ENCODE measurements at regions not wholly inside any gene's neighbourhood (a gene's known extent, or its start where the extent isn't known, plus 50 kb on each side); places are given as distances from the start of the nearest gene placed in this dataset.

DNA sequence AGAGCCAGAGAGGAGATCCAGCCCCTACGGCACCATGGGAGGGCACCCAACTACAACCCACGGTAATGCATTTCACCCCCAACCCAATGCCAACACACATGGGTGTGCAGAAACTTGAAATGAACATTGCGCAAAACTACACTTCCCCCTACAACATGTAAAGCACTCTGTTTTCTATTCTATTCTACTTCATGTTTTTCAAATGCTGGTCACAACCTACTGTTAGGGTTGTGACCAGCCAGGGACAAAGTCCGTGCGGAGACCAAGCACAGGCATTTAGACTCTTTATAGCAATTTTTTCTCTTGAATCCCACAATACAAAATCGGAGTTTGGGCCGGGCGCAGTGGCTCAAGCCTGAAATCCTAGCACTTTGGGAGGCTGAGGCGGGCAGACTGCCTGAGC, 90.6 kb downstream of the MRPL14 start:
- Histone ChIP-seq H3K27ac (ENCODE audit: insufficient read depth, low read length, poor library complexity, severe bottlenecking) (no peak overlapping the region), H3K4me1 (ENCODE audit: control insufficient read depth, insufficient read depth, low read length, poor library complexity, severe bottlenecking) (no peaks in the 10 kb centered on the region), H3K36me3 (ENCODE audit: control insufficient read depth, insufficient read depth, low read length) (no peaks in the 10 kb centered on the region), H3K9me3 (ENCODE audit: control insufficient read depth, low read length) (no peaks in the 10 kb centered on the region), H3K4me3 (ENCODE audit: insufficient read depth, low read depth, low read length, poor library complexity, severe bottlenecking) (no peak overlapping the region), H3K27me3 (replicated peaks; ENCODE audit: control insufficient read depth, insufficient read depth, low read length, poor library complexity, severe bottlenecking) (no peaks in the 10 kb centered on the region)
- no peak for DNase-seq

DNA sequence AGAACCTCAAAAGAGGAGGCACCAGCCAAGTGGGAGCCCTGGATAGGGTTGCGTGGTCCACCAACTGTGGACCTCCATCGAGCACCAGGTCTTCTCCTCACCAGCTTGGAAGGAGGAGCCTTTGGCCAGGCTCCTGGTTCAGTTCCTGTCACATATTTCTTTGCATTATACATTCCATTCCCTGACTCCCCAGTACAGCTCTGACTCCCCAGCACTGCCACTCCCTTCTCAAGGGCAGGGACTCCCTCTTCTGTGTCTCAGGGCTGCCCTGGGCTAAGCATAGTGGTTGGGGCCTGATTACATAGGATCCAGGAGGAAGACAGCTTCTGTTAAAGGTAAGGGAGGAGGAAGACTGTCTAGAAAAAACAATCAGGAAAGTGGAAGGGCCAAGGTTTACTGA, 91.1 kb downstream of the MRPL14 start:
- Histone ChIP-seq H3K4me3 (ENCODE audit: insufficient read depth, low read depth, low read length, poor library complexity, severe bottlenecking) (no peak overlapping the region), H3K4me1 (ENCODE audit: control insufficient read depth, insufficient read depth, low read length, poor library complexity, severe bottlenecking) (no peaks in the 10 kb centered on the region), H3K36me3 (ENCODE audit: control insufficient read depth, insufficient read depth, low read length) (no peaks in the 10 kb centered on the region), H3K9me3 (ENCODE audit: control insufficient read depth, low read length) (no peaks in the 10 kb centered on the region), H3K27ac (ENCODE audit: insufficient read depth, low read length, poor library complexity, severe bottlenecking) (no peak overlapping the region), H3K27me3 (replicated peaks; ENCODE audit: control insufficient read depth, insufficient read depth, low read length, poor library complexity, severe bottlenecking) (no peaks in the 10 kb centered on the region)
- DNase-seq = no peak

- no peaks in the 10 kb centered on the region for H3K4me1 ChIP-seq (ENCODE audit: control insufficient read depth, insufficient read depth, low read length, poor library complexity, severe bottlenecking)
- no peaks in the 10 kb centered on the region for H3K9me3 ChIP-seq (ENCODE audit: control insufficient read depth, low read length)
- no peak overlapping the region for H3K27ac ChIP-seq (ENCODE audit: insufficient read depth, low read length, poor library complexity, severe bottlenecking)
- DNase-seq = no peak
- no peaks in the 10 kb centered on the region for H3K27me3 ChIP-seq (replicated peaks; ENCODE audit: control insufficient read depth, insufficient read depth, low read length, poor library complexity, severe bottlenecking)
- H3K4me3 ChIP-seq (ENCODE audit: insufficient read depth, low read depth, low read length, poor library complexity, severe bottlenecking) = no peak overlapping the region
- H3K36me3 ChIP-seq (ENCODE audit: control insufficient read depth, insufficient read depth, low read length) = no peaks in the 10 kb centered on the region
Measured at GRCh38 chr6:44035621-44036020, 91.6 kb downstream of the MRPL14 start.

- Histone ChIP-seq H3K36me3 (ENCODE audit: control insufficient read depth, insufficient read depth, low read length) (no peaks in the 10 kb centered on the region), H3K4me3 (ENCODE audit: insufficient read depth, low read depth, low read length, poor library complexity, severe bottlenecking) (no peak overlapping the region), H3K27me3 (replicated peaks; ENCODE audit: control insufficient read depth, insufficient read depth, low read length, poor library complexity, severe bottlenecking) (no peaks in the 10 kb centered on the region), H3K4me1 (ENCODE audit: control insufficient read depth, insufficient read depth, low read length, poor library complexity, severe bottlenecking) (no peaks in the 10 kb centered on the region), H3K9me3 (ENCODE audit: control insufficient read depth, low read length) (no peaks in the 10 kb centered on the region), H3K27ac (ENCODE audit: insufficient read depth, low read length, poor library complexity, severe bottlenecking) (no peak overlapping the region)
- no peak for DNase-seq
Measured at GRCh38 chr6:44034931-44035345, 92.3 kb downstream of the MRPL14 start.

GRCh38 chr6:44034391-44034861, 92.8 kb downstream of the MRPL14 start:
- H3K36me3 ChIP-seq (ENCODE audit: control insufficient read depth, insufficient read depth, low read length) = no peaks in the 10 kb centered on the region
- DNase-seq = no peak
- no peaks in the 10 kb centered on the region for H3K9me3 ChIP-seq (ENCODE audit: control insufficient read depth, low read length)
- H3K4me1 ChIP-seq (ENCODE audit: control insufficient read depth, insufficient read depth, low read length, poor library complexity, severe bottlenecking) = no peaks in the 10 kb centered on the region
- no peak overlapping the region for H3K27ac ChIP-seq (ENCODE audit: insufficient read depth, low read length, poor library complexity, severe bottlenecking)
- no peak overlapping the region for H3K4me3 ChIP-seq (ENCODE audit: insufficient read depth, low read depth, low read length, poor library complexity, severe bottlenecking)
- no peaks in the 10 kb centered on the region for H3K27me3 ChIP-seq (replicated peaks; ENCODE audit: control insufficient read depth, insufficient read depth, low read length, poor library complexity, severe bottlenecking)

DNA sequence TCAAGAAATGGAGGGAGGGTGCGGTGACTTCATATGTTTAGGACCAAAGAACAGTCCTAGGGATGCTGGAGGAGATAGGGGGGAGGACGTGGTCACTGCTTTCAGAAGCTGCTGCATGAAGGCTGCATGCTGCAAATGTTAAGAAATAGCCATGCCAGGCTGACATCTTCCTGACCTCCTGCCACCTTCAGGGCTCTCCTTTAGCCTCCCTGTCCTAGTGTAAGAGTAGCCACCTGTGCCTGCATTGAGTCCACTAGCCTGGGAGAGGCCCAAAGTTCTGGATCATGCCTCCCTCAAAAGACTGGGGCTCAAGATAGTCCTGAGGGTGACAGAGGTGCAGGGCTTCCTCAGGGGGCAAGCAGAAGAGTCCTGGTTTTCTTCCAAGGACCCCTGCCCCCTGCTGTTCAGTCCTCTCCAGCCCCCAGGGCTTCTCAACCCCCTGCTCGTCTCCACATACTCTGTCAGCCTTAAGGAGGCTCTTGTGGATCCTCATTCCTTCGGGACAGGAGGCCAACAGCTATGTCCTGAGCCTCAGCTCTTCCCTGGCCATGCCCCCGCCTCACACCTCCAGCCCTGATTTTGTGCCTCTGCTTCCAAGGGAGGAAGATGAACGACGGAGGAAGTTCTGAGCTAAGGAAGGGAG, 96.3 kb downstream of the MRPL14 start:
- Histone ChIP-seq H3K9me3 (ENCODE audit: control insufficient read depth, low read length) (no peaks in the 10 kb centered on the region), H3K36me3 (ENCODE audit: control insufficient read depth, insufficient read depth, low read length) (no peaks in the 10 kb centered on the region), H3K27me3 (replicated peaks; ENCODE audit: control insufficient read depth, insufficient read depth, low read length, poor library complexity, severe bottlenecking) (no peaks in the 10 kb centered on the region), H3K4me3 (ENCODE audit: insufficient read depth, low read depth, low read length, poor library complexity, severe bottlenecking) (no peak overlapping the region), H3K4me1 (ENCODE audit: control insufficient read depth, insufficient read depth, low read length, poor library complexity, severe bottlenecking) (no peaks in the 10 kb centered on the region), H3K27ac (ENCODE audit: insufficient read depth, low read length, poor library complexity, severe bottlenecking) (no peak overlapping the region)
- DNase-seq = no peak

DNA sequence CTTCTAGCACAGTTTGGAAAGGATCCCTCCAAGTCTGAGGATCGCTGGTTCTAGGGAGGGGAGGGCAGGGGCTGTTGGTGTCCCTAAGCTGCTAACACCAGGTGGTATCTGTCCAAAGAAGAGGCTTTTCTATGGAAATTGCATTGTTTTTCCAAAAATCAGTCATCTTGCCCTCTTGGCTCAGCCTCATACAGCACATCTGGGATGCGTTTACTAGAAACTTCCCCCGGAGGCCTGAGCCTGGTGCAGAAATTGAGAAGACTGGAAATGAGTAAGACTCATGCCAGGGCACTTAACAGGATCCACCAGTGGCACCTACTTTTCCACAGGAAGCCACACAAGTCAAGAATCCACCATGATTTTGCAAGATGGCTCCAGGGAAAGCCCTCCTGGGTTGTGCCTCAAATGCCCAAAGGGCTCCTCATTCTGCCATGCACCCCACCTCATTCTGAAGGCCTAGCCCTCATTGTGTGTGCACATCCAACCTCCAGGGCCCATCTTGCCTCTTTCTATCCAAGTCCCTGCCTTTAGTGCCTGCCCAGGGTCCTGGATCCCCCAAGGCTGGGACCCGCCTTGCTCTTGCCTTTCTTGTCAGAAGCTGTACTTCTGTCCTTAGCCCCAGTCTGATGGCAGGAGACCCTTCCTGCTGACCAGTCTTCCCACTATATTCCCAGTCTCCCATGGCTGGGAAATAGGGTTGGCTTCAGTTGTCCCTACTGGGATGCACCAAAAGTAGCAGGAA, 97.6 kb downstream of the MRPL14 start:
- Histone ChIP-seq H3K4me1 (ENCODE audit: control insufficient read depth, insufficient read depth, low read length, poor library complexity, severe bottlenecking) (no peaks in the 10 kb centered on the region), H3K9me3 (ENCODE audit: control insufficient read depth, low read length) (no peaks in the 10 kb centered on the region), H3K36me3 (ENCODE audit: control insufficient read depth, insufficient read depth, low read length) (no peaks in the 10 kb centered on the region), H3K27ac (ENCODE audit: insufficient read depth, low read length, poor library complexity, severe bottlenecking) (no peak overlapping the region), H3K4me3 (ENCODE audit: insufficient read depth, low read depth, low read length, poor library complexity, severe bottlenecking) (no peak overlapping the region), H3K27me3 (replicated peaks; ENCODE audit: control insufficient read depth, insufficient read depth, low read length, poor library complexity, severe bottlenecking) (no peaks in the 10 kb centered on the region)
- no peak for DNase-seq

- H3K27ac ChIP-seq (ENCODE audit: insufficient read depth, low read length, poor library complexity, severe bottlenecking) = no peak overlapping the region
- no peaks in the 10 kb centered on the region for H3K36me3 ChIP-seq (ENCODE audit: control insufficient read depth, insufficient read depth, low read length)
- H3K9me3 ChIP-seq (ENCODE audit: control insufficient read depth, low read length) = no peaks in the 10 kb centered on the region
- H3K4me3 ChIP-seq (ENCODE audit: insufficient read depth, low read depth, low read length, poor library complexity, severe bottlenecking) = no peak overlapping the region
- no peaks in the 10 kb centered on the region for H3K27me3 ChIP-seq (replicated peaks; ENCODE audit: control insufficient read depth, insufficient read depth, low read length, poor library complexity, severe bottlenecking)
- no peak for DNase-seq
- no peaks in the 10 kb centered on the region for H3K4me1 ChIP-seq (ENCODE audit: control insufficient read depth, insufficient read depth, low read length, poor library complexity, severe bottlenecking)
Measured at GRCh38 chr6:44028789-44029310, 98.4 kb downstream of the MRPL14 start.

DNA sequence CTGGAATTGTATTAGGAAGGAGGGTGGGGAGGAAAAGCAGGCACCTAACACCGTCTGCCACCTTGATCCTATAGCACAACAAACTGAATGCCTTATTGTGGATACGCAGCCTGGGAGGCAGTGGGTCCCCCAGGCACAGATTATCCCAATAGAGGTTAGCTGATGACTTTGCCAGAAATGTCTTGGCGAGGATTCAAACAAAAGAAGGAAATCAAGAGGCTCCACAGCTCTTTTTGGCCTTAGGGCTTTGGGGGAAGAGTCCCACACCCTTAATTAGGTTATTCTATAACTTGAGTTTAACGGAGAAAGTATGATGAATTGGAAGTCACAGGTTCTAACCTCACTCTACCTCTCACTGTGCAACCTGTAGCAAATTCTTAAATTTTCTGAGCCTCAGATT, 102.0 kb downstream of the MRPL14 start:
- no peak for DNase-seq
- Histone ChIP-seq H3K36me3 (ENCODE audit: control insufficient read depth, insufficient read depth, low read length) (no peaks in the 10 kb centered on the region), H3K27me3 (replicated peaks; ENCODE audit: control insufficient read depth, insufficient read depth, low read length, poor library complexity, severe bottlenecking) (no peaks in the 10 kb centered on the region), H3K9me3 (ENCODE audit: control insufficient read depth, low read length) (no peaks in the 10 kb centered on the region), H3K4me3 (ENCODE audit: insufficient read depth, low read depth, low read length, poor library complexity, severe bottlenecking) (no peak overlapping the region), H3K27ac (ENCODE audit: insufficient read depth, low read length, poor library complexity, severe bottlenecking) (no peak overlapping the region), H3K4me1 (ENCODE audit: control insufficient read depth, insufficient read depth, low read length, poor library complexity, severe bottlenecking) (no peaks in the 10 kb centered on the region)

DNA sequence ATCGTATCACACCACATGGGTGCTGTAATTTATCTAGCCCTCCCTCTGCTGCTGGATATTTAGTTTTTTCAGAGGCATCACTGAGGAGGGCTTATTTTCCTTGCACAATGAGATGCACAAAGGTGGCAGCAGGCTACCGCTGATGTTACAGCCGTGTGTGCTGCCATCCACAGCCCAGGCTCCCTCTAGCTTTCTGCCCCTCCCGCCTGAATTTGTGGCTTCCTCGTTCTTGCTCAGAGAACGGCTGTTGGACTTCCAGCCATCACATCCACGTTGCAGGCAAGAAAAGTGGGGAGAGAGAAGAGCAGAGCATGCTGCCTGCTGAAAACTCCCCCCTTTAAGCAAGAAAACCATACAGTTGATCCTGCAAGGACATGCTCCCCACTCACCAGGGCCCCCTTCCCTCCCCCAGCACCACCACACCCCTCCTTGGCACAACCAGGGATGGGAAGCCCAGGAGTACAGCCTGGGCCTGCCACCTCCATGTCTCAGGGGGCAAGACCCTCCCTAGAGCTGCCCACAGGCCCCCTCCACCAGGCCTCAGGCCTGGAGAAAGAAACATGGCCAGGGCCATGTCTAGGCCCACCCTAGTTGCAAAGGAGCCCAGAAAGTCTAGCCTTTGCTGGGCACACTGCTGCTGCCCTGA, 102.6 kb downstream of the MRPL14 start:
- Histone ChIP-seq H3K4me1 (ENCODE audit: control insufficient read depth, insufficient read depth, low read length, poor library complexity, severe bottlenecking) (no peaks in the 10 kb centered on the region), H3K36me3 (ENCODE audit: control insufficient read depth, insufficient read depth, low read length) (no peaks in the 10 kb centered on the region), H3K4me3 (ENCODE audit: insufficient read depth, low read depth, low read length, poor library complexity, severe bottlenecking) (no peak overlapping the region), H3K9me3 (ENCODE audit: control insufficient read depth, low read length) (no peaks in the 10 kb centered on the region), H3K27me3 (replicated peaks; ENCODE audit: control insufficient read depth, insufficient read depth, low read length, poor library complexity, severe bottlenecking) (no peaks in the 10 kb centered on the region), H3K27ac (ENCODE audit: insufficient read depth, low read length, poor library complexity, severe bottlenecking) (no peak overlapping the region)
- no peak for DNase-seq

All from effector memory CD4-positive, alpha-beta T cell (primary cell).